IMR-90 (cell line): ENCODE measurements at regions not wholly inside any gene's neighbourhood (a gene's known extent, or its start where the extent isn't known, plus 50 kb on each side); places are given as distances from the start of the nearest gene placed in this dataset.

ENCODE experiments used
- ATAC-seq: fragments of 200-7000 bp; cut with Tn5 transposase; 2 replicates; pipeline ENCODE4 v1.9.1; 2020; ENCODE audit warnings: low read depth, mild to moderate bottlenecking, moderate library complexity
- BruUV-seq: library from RNA; stranded (reverse); fragments of 400-500 nt; replicated peaks from 2 replicates; lab custom pipeline; 2021; lab: Mats Ljungman, UMichigan
- CTCF ChIA-PET: fragments of 300-600 bp; formaldehyde crosslinking; extraction: SDS; loops from one replicate; lab custom pipeline; 2021; ENCODE audit warnings: antibody characterized with exemption; lab: Yijun Ruan, JAX
- POLR2A ChIA-PET: fragments of 300-600 bp; sonication (Branson Sonifier 250); formaldehyde crosslinking; loops from one replicate; lab custom pipeline; 2022; ENCODE audit warnings: antibody characterized with exemption; ENCODE audit not compliant: unreplicated experiment; lab: Charles Lee
- DNase-seq: peaks from one replicate; pipeline ENCODE4 v3.0.0; 2013
- H2AFZ ChIP-seq: replicated peaks from 2 replicates; pipeline ENCODE3; 2013; ENCODE audit warnings: low read length, mild to moderate bottlenecking; ENCODE audit not compliant: poor library complexity
- H2AK5ac ChIP-seq: 2 replicates; pipeline ENCODE4 v1.6.1; 2013; ENCODE audit warnings: low read depth, low read length, inconsistent platforms
- H2AK9ac ChIP-seq: replicated peaks from 2 replicates; pipeline ENCODE3; 2013; ENCODE audit warnings: mild to moderate bottlenecking, low read depth, low read length, moderate library complexity; ENCODE audit not compliant: poor library complexity
- H2BK120ac ChIP-seq: 2 replicates; pipeline ENCODE4 v1.6.1; 2013; ENCODE audit warnings: low read depth, low read length, inconsistent platforms
- H2BK15ac ChIP-seq: 3 replicates; pipeline ENCODE4 v1.6.1; 2013; ENCODE audit warnings: low read depth, low read length, inconsistent platforms
- H2BK20ac ChIP-seq: 2 replicates; pipeline ENCODE4 v1.6.1; 2013; ENCODE audit warnings: low read depth, mild to moderate bottlenecking, inconsistent platforms, low read length, moderate library complexity
- H2BK5ac ChIP-seq: 2 replicates; pipeline ENCODE4 v1.6.1; 2013; ENCODE audit warnings: mild to moderate bottlenecking, low read depth, low read length, inconsistent platforms; ENCODE audit not compliant: poor library complexity, severe bottlenecking
- H3K14ac ChIP-seq: replicated peaks from 2 replicates; pipeline ENCODE4 v1.6.1; 2013; ENCODE audit warnings: low read depth, low read length, inconsistent platforms
- H3K18ac ChIP-seq: 2 replicates; pipeline ENCODE4 v1.6.1; 2013; ENCODE audit warnings: low read depth, low read length, control low read depth
- H3K23ac ChIP-seq: 2 replicates; pipeline ENCODE4 v1.6.1; 2013; ENCODE audit warnings: low read depth, low read length, inconsistent platforms
- H3K27ac ChIP-seq: 2 replicates; pipeline ENCODE4 v1.5.1; 2013; ENCODE audit warnings: mild to moderate bottlenecking, control low read depth, low read length; ENCODE audit not compliant: insufficient read depth
- H3K27me3 ChIP-seq: 2 replicates; pipeline ENCODE4 v1.6.1; 2013; ENCODE audit warnings: low read length; ENCODE audit not compliant: control insufficient read depth, insufficient read depth
- H3K36me3 ChIP-seq: 2 replicates; pipeline ENCODE4 v1.6.1; 2013; ENCODE audit warnings: low read length, mixed read lengths; ENCODE audit not compliant: control insufficient read depth, insufficient read depth
- H3K4ac ChIP-seq: 2 replicates; pipeline ENCODE4 v1.6.1; 2013; ENCODE audit warnings: low read depth, low read length, inconsistent platforms
- H3K4me1 ChIP-seq: 2 replicates; pipeline ENCODE4 v1.6.1; 2013; ENCODE audit warnings: low read length, mixed read lengths; ENCODE audit not compliant: control insufficient read depth, insufficient read depth
- H3K4me2 ChIP-seq: 2 replicates; pipeline ENCODE4 v1.6.1; 2013; ENCODE audit warnings: low read depth, mild to moderate bottlenecking, control low read depth, low read length, moderate library complexity
- H3K4me3 ChIP-seq: 2 replicates; pipeline ENCODE4 v1.5.1; 2013; ENCODE audit warnings: low read depth, mild to moderate bottlenecking, control low read depth, low read length, moderate library complexity; ENCODE audit not compliant: insufficient read depth
- H3K56ac ChIP-seq: 2 replicates; pipeline ENCODE4 v1.6.1; 2013; ENCODE audit warnings: low read length, inconsistent platforms; ENCODE audit not compliant: insufficient read depth; ENCODE audit errors: extremely low read depth
- H3K79me1 ChIP-seq, 2 experiments: 2 replicates each; pipeline ENCODE4 v1.6.1; 2013; ENCODE audit warnings: low read length in 2 of 2, inconsistent platforms in 1 of 2, low read depth in 1 of 2
- H3K9ac ChIP-seq: 2 replicates; pipeline ENCODE4 v1.6.1; 2013; ENCODE audit warnings: low read depth, low read length, control low read depth
- H3K9me1 ChIP-seq: 2 replicates; pipeline ENCODE4 v1.6.1; 2013; ENCODE audit warnings: low read length, inconsistent platforms; ENCODE audit not compliant: insufficient read depth
- H3K9me3 ChIP-seq: 2 replicates; pipeline ENCODE4 v1.6.1; 2013; ENCODE audit warnings: low read length; ENCODE audit not compliant: control insufficient read depth, insufficient read depth
- H4K20me1 ChIP-seq: 2 replicates; pipeline ENCODE4 v1.6.1; 2013; ENCODE audit warnings: low read length, inconsistent platforms; ENCODE audit not compliant: insufficient read depth
- H4K5ac ChIP-seq: 2 replicates; pipeline ENCODE4 v1.6.1; 2013; ENCODE audit warnings: mild to moderate bottlenecking, low read depth, low read length, control low read depth
- H4K8ac ChIP-seq, 2 experiments: 2 replicates each; pipeline ENCODE4 v1.6.1; 2013; ENCODE audit warnings: low read depth in 2 of 2, low read length in 2 of 2, control low read depth in 1 of 2, inconsistent platforms in 1 of 2
- H4K91ac ChIP-seq: 2 replicates; pipeline ENCODE4 v1.6.1; 2013; ENCODE audit warnings: low read depth, low read length, inconsistent platforms; ENCODE audit not compliant: insufficient read depth
- CHD1 ChIP-seq: IDR thresholded peaks from 2 replicates; pipeline ENCODE4 v1.6.1; 2012; ENCODE audit warnings: low read depth, low read length, improper control_type of control experiment
- CTCF ChIP-seq: conservative IDR thresholded peaks from 2 replicates; pipeline ENCODE4 v1.5.1; 2012; ENCODE audit warnings: mild to moderate bottlenecking, low read depth, low read length, improper control_type of control experiment
- MAFK ChIP-seq: IDR thresholded peaks from 2 replicates; pipeline ENCODE4 v1.6.1; 2012; ENCODE audit warnings: low read depth, low read length, improper control_type of control experiment
- POLR2A ChIP-seq: IDR thresholded peaks from 2 replicates; pipeline ENCODE4 v1.6.1; 2012; ENCODE audit warnings: mild to moderate bottlenecking, low read depth, low read length
- WGBS, 2 experiments: methylation state at CpG; one replicate each; pipeline versions ENCODE4 v1.1.5 to v1.1.7; 2013; ENCODE audit warnings: missing lambda C conversion rate in 2 of 2; ENCODE audit not compliant: insufficient read length in 1 of 2; ENCODE audit errors: extremely low coverage in 2 of 2; 5-methylcytosine and 5-hydroxymethylcytosine counted together
- dilution Hi-C: fragments of 300-500 bp; cut with HindIII; formaldehyde crosslinking; loops from one replicate; pipeline ENCODE4 v1.14.3; 2018; ENCODE audit warnings: low sequenced_read_pairs; ENCODE audit not compliant: unreplicated experiment
- in situ Hi-C: fragments of 300-500 bp; cut with MboI; formaldehyde crosslinking; loops from 3 replicates; pipeline ENCODE4 v1.14.3; 2019; ENCODE audit warnings: low sequenced_read_pairs, inconsistent platforms, mixed read lengths
- intact Hi-C: fragments of 100-400 bp; cut with micrococcal nuclease; formaldehyde crosslinking; loops from 2 replicates; pipeline ENCODE4 v1.10.0; 2022

GRCh38 chr4:71962622-71963264 is 69.1 kb upstream of the NPFFR2 start:
- TF ChIP-seq CHD1 (no peak), POLR2A (no peak), MAFK (no peak), CTCF (no peak)
- Histone ChIP-seq H3K27ac (no peak overlapping the region), H3K36me3 (no peaks in the 10 kb centered on the region), H3K18ac (no peak overlapping the region), H3K14ac (no peak overlapping the region), H3K79me1 (no peaks in the 10 kb centered on the region), H3K9ac (no peak overlapping the region), H3K4me1 (no peaks in the 10 kb centered on the region), H3K27me3 (no peaks in the 10 kb centered on the region), H2BK15ac (no peak overlapping the region), H3K4me2 (no peak overlapping the region), H3K23ac (no peak overlapping the region), H2AFZ (no peak overlapping the region), H4K20me1 (no peaks in the 10 kb centered on the region), H3K9me3 (no peaks in the 10 kb centered on the region), H3K4ac (no peak overlapping the region), H4K5ac (no peak overlapping the region), H2AK9ac (no peak overlapping the region), H2BK20ac (no peak overlapping the region), H3K9me1 (no peaks in the 10 kb centered on the region), H4K8ac (no peak overlapping the region), H3K4me3 (no peak overlapping the region), H2BK5ac (no peak overlapping the region), H3K56ac (no peak overlapping the region), H2BK120ac (no peak overlapping the region), H2AK5ac (no peak overlapping the region), H4K91ac (no peak overlapping the region)
- dilution Hi-C loops: no loop called here
- ChIA-PET POLR2A (no interaction called here), CTCF (no interaction called here)
- in situ Hi-C loops: no loop called here
- BruUV-seq: no TSS peak
- no peak for ATAC-seq
- WGBS, 2 experiments: no CpG with 5 or more reads among the region's 4 CpGs
- intact Hi-C loops: no loop called here
- DNase-seq: no peak
